IPS-NIHi11 (cell line): ENCODE measurements at regions not wholly inside any gene's neighbourhood (a gene's known extent, or its start where the extent isn't known, plus 50 kb on each side); places are given as distances from the start of the nearest gene placed in this dataset.

Source experiments
- DNase-seq: peaks from one replicate; pipeline ENCODE4 v3.0.0; 2012; ENCODE audit warnings: mixed read lengths, low spot score

GRCh38 chr20:23205611-23206041 lies 119.5 kb upstream of the CD93 start:
- peak; percentile 35 for DNase-seq

DNA sequence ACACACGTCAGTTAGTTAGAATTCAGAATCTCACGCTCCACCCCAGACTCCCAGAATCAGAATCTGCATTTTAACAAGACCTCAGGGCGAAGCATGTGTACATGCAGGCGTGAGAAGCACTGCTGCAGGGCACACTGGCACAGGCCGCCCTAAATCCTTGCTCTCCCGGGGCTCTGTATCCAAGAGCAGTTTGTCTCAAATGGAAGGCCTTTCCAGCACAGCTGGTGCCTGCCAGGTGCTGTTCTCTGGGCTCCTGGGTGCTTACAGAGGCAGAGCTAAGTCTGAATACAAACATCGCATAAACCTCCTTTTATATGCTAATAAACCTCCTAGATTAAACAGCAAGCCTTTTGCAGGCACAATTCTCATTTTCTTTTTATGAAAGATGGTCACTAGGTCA lies 119.1 kb upstream of the CD93 start:
- no peak for DNase-seq

- DNase-seq, result no peak
Observed at GRCh38 chr20:23203951-23204730, 118.0 kb upstream of the CD93 start.

DNA sequence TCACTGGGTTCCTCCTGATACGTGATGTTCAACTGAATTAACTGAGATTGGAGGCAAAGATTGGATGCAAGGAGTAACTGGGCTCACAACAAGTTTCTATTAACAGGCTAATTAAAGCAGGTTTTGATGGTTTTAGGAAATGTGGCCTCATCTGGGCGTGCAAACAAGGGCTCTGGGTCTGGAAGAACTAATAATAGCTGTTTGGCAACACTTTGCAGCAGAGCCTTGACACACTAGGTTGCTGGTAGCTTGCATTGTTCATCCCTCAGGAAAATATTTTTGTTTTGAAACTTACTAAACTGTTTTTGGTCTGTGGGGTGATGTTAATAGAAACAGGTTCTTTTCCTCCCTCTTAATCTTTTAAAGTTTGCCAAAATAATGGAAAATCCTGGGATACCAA lies 117.2 kb upstream of the CD93 start:
- DNase-seq, result no peak

GRCh38 chr20:23201658-23202057 lies 115.5 kb upstream of the CD93 start:
- DNase-seq, result no peak

DNA sequence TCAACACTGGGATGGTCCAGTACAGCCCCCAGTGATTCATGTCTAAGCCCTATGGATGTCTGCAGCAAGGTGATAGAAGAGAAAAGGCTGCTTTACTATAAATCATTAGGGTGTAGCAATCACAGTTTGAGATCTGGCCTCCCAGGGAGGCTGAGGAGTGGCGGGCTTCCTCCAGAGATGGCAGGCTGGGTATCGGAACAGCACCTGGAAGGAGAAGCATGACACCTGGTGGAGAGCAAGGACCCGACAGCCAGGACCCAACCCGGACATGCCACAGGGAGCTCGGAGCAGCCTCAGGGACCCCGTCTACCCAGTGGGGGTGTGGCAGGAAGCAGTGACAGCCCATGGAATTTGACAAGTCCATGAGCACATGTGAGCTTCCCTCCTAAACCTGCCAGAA lies 114.8 kb upstream of the CD93 start:
- peak; percentile 72 for DNase-seq

DNA sequence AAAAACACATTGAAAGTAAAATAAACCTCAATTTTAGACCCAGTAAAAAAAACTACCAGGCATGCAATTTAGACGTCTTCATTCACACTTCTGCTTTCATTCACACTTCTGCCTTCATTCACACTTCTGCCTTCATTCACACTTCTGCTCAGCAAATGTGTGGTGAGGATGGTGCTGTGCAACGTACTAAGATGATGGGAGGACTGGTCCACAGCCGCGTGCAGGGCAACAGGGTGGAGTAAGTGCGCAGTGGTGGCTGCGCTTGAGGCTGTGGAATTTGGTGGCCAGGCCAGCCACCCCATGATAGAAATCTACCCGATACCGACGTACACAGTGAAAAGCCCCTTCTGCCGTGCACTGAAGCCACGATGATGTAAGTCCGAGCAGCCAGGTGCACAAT lies 114.3 kb upstream of the CD93 start:
- DNase-seq, result no peak

DNA sequence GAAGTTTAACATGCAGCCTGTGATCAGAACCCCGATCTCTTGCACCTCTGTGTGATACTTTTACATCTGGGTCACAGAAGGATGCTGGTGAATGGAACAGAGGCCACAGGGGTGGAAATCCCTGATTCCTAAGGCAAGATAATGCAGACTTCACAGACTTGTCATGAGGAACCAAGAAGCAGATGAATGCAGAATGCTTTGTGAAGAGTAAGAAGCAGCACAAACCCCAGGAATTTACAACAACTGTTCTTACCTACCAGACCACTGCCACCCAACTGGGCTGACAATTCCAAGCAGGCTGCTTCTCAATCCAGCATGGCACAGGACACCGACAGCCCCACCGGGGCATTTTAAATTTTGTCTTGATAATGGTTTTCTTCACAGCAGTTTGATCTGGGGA lies 113.2 kb upstream of the CD93 start:
- DNase-seq, result no peak

GRCh38 chr20:23198815-23199214 lies 112.7 kb upstream of the CD93 start:
- no peak for DNase-seq

- DNase-seq, result no peak
Observed at GRCh38 chr20:23197836-23198235, 111.7 kb upstream of the CD93 start.

GRCh38 chr20:23195636-23196035 lies 109.5 kb upstream of the CD93 start:
- no peak for DNase-seq

DNA sequence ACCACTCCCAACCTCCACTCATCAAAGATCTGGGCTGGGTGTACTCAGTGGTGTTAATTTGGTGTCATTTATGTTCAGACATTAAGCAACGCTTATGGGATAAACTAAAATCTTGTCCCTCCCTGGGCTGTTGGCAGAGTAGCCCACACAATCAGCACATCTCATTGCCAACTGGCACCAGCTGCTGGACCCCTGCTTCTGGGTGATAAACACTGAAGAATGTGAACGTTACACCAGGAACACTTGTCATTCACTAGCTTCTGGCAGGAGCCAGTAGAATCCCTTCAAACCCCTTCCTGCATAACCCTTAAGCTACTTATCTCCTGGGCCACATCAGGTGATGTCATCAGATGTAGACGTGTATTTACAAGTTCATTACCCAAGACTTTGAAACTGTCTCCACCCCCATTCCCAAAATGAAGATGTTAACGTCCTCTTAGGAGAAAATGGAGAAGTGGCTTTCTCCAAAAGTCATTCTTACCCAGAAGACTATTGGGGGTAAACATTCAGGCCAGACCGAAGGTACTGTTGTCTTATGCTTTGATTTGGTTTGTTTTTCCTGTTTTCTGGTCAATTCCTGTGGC lies 107.8 kb upstream of the CD93 start:
- no peak for DNase-seq

DNA sequence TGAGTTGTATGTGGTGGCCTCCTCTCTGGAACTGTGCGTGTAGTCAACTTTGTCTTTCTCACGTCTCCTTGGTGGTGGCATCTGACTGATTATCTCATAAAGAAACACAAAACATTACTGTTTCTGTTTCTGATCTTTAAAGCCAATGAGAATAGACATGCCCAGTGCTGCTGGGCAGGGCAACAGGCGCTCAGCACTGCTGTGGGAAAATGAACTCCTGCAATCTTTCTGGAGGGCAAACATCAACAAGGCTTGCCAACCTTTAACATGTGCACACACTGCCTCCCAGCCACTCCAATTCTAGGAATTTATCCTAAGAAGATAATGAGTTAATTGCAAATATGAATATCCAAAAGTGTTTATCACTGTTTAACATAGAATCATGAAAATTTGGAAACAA lies 106.3 kb upstream of the CD93 start:
- DNase-seq, result no peak

DNA sequence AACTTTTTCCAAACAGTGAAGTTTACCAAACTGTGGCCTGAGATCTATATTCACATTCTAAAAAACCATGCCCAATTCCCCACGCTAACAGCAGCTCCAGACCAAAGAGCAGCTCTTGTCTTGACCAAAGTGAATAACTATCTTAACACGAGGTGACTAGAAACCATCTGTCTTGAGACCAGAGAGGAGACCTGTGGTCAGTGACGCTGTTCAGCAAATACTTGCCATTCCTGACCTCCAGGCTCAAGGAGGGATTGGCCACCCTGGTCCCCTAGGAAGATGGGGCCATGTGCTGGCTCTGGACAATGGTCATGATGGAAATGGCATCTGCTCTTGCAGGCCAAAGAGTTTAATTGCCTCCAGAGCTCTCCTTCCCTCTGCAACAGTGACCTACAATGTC lies 104.4 kb upstream of the CD93 start:
- DNase-seq, result no peak

GRCh38 chr20:23189854-23190253 lies 103.7 kb upstream of the CD93 start:
- no peak for DNase-seq

DNA sequence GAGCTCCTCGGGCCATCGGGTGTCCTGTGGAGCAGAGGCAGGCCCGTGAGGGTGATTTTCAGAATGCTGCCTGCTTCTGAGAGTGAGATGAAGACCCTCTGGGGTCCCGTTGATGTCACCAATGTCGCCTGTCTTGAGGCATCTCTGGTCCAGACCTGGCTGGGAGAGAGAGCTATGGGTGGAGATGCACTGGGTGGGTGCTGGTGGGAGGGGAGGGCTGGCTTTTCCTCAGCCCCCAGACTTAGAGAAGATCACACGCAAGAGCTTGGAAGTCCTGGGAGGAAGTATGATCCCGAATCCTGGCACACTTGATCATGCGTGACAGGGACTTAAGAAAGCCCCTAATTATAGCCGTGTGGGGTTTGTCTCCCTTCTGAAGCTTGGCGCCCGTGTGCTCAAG lies 103.2 kb upstream of the CD93 start:
- no peak for DNase-seq

DNA sequence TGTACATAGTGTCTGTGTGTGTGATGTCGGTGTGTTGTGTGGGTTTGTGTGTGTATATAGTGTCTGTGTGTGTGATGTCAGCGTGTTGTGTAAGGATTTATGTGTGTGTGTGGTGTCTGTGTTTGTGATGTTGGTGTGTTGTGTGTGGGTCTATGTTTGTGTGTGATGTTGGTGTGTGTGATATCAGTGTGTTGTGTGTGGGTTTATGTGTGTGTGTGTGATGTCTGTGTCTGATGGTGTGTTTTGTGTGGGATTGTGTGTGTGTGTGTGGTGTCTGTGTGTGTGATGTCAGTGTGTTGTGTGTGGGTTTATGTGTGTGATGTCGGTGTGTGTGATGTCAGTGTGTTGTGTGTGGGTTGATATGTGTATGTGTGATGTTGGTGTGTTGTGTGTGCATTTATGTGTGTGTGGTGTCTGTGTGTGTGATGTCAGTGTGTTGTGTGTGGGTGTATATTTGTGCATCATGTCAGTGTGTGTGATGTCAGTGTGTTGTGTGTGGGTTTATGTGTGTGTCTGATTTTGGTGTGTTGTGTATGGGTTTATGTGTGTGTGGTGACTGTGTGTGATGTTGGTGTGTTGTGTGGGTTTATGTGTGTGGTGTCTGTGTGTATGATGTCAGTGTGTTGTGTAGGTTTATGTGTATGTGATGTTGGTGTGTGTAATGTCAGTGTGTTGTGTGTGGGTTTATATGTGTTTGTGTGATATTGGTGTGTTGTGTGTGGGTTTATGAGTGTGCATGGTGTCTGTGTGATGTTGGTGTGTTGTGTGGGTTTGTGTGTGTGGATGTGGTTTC lies 102.4 kb upstream of the CD93 start:
- no peak for DNase-seq

DNA sequence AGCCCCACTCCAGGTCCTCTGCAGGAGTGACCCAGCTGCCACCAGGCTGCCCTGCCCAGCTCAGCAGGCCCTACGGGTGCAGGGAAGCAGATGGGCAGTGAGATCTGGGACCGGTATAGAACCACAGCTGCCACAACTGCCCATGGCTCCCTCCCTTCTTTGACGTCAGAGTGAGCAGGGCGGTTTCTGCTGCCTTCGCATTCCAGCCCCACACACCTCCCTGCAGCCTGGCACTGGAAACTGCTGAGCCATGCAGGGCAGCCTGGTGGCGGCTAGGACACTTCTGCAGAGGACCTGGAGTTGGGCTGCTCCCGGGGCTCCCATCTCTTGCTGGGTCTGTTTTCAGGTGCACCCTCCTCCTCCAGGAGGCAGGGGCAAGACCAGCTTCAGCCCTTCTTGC lies 101.6 kb upstream of the CD93 start:
- DNase-seq, result no peak

DNA sequence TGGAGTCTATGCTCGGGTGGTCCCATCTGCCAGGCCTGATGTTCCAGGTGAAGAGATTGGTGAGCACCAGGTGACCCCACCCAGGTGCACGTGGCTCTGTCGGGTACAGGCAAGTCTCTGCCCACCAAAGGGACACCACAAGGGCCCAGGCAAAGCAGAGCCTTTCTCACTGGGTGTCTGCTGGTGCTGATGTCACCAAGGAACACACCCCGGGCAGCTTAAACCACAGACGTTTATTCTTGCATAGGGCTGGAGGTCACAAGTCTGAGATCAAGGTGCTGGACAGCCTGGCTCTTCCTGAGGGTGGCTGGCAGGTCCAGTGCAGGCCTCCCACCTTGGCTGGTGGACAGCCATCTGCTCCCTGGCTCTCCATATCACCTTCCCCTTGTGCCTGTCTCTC lies 100.7 kb upstream of the CD93 start:
- no peak for DNase-seq

DNA sequence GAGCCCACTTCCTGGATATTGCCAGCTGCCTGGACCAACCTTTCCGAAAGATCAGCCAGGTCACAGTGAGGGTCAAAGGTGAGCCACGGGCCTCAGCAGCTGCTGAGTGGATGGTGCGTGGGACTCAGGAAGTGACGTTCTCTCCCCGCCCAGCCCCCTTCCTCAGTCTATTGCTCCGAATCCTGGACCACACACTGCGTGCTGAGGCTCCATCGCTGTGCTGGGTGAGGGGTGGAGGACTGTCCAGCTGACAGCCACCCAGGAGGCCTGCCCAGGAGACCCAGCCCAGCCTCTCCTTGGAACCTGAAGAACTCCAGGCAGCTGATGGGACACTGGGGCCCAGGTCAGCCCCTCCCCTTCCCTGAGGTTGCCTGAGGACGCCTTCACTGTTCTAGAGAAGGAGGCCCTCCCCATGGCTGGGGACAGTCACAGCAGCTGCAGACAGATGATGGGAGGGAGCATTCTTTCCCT lies 94.4 kb upstream of the CD93 start:
- no peak for DNase-seq

DNA sequence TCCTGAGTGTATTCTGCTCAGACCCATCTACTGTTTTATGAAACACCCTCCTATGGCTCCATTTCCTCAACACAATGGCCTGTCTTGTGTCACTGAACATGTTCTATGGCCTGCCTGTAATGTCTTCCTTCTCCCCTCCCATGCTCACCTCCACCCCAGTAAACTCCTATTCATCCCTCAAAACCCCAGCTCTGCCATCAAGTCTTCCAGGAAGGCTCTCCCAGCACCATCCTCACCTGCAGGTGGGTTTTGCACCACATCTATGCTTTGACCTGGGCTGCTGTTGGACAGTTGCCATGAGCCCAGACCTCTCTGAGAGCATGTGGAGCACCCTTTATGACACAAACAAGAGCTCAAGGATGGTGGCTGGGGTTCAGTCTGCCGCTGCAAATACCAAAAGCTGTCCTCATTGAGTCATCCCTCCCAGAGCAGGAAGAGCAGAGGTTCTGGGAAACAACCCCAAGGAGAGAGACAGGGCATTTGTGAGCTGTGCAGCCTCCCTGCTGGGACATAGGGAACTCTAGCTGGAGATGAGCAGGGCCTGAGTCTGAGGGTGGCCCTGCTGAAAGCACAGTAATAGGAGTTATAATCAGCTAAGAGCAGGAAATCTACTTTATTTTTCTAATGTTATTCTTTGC lies 93.8 kb upstream of the CD93 start:
- no peak for DNase-seq

- DNase-seq, result no peak
Observed at GRCh38 chr20:23178806-23179205, 92.7 kb upstream of the CD93 start.

DNA sequence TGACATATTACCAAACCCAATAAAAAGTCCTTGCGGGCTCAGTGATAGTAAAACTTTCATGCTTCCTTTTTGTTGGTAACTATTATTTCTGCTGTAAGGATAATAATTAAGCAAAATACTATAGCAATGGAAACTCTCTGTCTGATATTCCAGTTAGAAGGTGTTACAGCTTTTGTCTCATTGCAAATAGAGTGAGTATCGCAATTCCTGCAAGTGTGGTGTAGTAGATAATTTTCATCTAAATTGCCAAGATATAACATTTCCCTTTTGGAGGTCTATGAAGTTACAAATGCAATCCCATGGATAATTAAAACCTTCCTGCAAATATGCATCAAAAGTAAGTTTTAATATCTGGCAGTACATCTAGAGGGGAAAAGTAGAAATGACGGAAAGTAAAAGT lies 88.7 kb upstream of the CD93 start:
- DNase-seq, result no peak
